Left lung (tissue), 4 donors: ENCODE measurements at regions not wholly inside any gene's neighbourhood (a gene's known extent, or its start where the extent isn't known, plus 50 kb on each side); places are given as distances from the start of the nearest gene placed in this dataset.

Experiments used
- ATAC-seq: fragments of 200-7000 bp; cut with Tn5 transposase; one replicate; pipeline ENCODE4 v1.9.1; 2020; ENCODE audit warnings: moderate library complexity
- DNase-seq, 4 donors: peaks; one replicate each; pipeline ENCODE4 v3.0.0-alpha.2; 2013 to 2020
- H3K27ac ChIP-seq, 2 donors: fragments of 200-600 bp; sonication (generic) in 1 of 2; one replicate each; pipeline versions ENCODE4 v1.5.0 to v1.8.0; 2020 to 2021
- H3K27me3 ChIP-seq, 2 donors: fragments of 200-600 bp; sonication (generic) in 1 of 2; one replicate each; pipeline versions ENCODE4 v1.5.0 to v1.8.0; 2020 to 2021
- H3K36me3 ChIP-seq, 2 donors: fragments of 200-600 bp; sonication (generic) in 1 of 2; one replicate each; pipeline versions ENCODE4 v1.5.0 to v1.8.0; 2020 to 2021
- H3K4me1 ChIP-seq, 2 donors: fragments of 200-600 bp; one replicate each; pipeline ENCODE4 v1.8.0; 2021
- H3K4me3 ChIP-seq, 2 donors: fragments of 200-600 bp; sonication (generic) in 1 of 2; one replicate each; pipeline versions ENCODE4 v1.5.0 to v1.8.0; 2020 to 2021; ENCODE audit warnings: mild to moderate bottlenecking in 1 of 2
- H3K9me3 ChIP-seq, 2 donors: fragments of 200-600 bp; sonication (generic) in 1 of 2; one replicate each; pipeline versions ENCODE4 v1.5.0 to v1.8.0; 2020 to 2021
- intact Hi-C, 2 donors: fragments of 100-400 bp; cut with DNase I; formaldehyde crosslinking; loops; one replicate each; pipeline versions ENCODE4 v1.11.2 to v1.14.2; 2022
- TF ChIP-seq, protein P1 (sequence below), 2 donors: fragments of 200-600 bp; sonication (generic) in 1 of 2; IDR thresholded peaks; one replicate each; pipeline versions ENCODE4 v1.5.0 to v1.8.0; 2021; ENCODE audit warnings: antibody characterized with exemption in 2 of 2
- donor health status: DM: no; HTN: yes; CAD: no.
- donor health status: DM: no; HTN: no; CAD: no.

DNA sequence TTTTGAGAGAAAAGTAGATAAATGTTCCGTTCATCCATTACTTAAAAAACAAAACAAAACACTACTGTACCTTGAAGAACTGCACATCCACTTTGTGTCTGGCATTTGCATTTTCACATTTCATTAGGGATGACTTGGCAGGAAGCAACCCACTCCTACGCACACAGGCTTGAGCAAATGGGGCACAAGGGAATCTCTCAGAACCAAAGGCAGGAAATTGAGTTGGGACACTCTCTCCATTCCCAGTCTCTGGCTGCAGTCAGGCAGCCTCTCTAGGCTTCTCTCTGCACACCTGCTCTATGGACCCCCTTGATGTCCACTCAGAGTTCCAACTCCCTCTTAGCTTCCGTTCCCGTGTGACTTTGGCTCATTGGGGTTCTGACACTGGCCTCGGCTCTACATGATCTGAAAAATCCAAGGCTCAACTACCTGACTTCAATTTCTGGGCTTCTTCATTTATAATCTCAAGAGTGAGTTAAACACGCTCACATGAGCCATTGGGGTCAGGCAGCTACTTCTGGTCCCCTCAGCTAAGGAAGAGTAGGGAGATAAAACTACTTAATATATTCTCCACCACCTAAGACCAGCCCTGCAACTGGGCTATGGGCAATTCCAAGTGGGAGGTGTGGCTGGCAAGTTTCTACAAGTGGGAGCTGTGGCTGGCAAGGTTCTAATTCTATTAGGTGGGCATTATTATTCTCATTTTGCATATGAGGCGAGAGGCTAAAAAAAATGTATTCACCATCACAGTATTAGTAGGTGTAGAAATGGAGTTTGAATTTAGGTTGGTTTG lies 251.9 kb downstream of the SOD2 start:
- TF ChIP-seq, protein P1, sequence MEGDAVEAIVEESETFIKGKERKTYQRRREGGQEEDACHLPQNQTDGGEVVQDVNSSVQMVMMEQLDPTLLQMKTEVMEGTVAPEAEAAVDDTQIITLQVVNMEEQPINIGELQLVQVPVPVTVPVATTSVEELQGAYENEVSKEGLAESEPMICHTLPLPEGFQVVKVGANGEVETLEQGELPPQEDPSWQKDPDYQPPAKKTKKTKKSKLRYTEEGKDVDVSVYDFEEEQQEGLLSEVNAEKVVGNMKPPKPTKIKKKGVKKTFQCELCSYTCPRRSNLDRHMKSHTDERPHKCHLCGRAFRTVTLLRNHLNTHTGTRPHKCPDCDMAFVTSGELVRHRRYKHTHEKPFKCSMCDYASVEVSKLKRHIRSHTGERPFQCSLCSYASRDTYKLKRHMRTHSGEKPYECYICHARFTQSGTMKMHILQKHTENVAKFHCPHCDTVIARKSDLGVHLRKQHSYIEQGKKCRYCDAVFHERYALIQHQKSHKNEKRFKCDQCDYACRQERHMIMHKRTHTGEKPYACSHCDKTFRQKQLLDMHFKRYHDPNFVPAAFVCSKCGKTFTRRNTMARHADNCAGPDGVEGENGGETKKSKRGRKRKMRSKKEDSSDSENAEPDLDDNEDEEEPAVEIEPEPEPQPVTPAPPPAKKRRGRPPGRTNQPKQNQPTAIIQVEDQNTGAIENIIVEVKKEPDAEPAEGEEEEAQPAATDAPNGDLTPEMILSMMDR (IDR thresholded peaks at IDR 0.05): no peak
- Histone ChIP-seq H3K4me1 (no peaks in the 10 kb centered on the region), H3K9me3 (no peaks in the 10 kb centered on the region), H3K27ac (no peak overlapping the region), H3K27me3 (peaks cover 0 to 6% of the 10 kb centered on the region in 2 donors), H3K36me3 (no peaks in the 10 kb centered on the region), H3K4me3 (no peak overlapping the region)
- DNase-seq (no peak), ATAC-seq (no peak)
- intact Hi-C loops: no loop called here

DNA sequence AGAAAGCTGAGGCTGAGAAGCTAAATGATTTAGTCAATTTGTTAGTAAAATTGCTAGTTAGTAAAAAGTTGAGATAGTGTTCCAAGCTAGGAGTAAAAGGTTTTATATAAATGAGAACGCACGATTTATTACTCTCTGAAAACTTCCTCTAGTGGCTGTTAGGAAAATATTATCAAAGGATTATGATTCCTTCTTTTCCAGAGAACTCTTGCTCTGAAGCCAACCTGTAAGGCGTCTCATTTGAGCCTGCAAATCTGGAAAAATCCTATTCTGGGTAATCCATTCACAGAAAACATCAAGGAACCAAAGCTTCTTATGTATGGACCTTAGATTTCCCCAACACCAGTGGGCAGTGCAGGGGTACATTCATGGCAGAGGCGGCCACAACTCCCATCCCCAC lies 252.7 kb downstream of the SOD2 start:
- TF ChIP-seq, protein P1 (IDR thresholded peaks at IDR 0.05): no peak
- H3K4me3 ChIP-seq: no peak overlapping the region
- H3K4me1 ChIP-seq: no peaks in the 10 kb centered on the region
- no peak for ATAC-seq
- H3K27ac ChIP-seq: no peak overlapping the region
- H3K9me3 ChIP-seq: peaks cover 0 to 1% of the 10 kb centered on the region in 2 donors
- intact Hi-C loops: no loop called here
- H3K36me3 ChIP-seq: no peaks in the 10 kb centered on the region
- H3K27me3 ChIP-seq: peaks cover 0 to 7% of the 10 kb centered on the region in 2 donors
- DNase-seq: no peak

DNA sequence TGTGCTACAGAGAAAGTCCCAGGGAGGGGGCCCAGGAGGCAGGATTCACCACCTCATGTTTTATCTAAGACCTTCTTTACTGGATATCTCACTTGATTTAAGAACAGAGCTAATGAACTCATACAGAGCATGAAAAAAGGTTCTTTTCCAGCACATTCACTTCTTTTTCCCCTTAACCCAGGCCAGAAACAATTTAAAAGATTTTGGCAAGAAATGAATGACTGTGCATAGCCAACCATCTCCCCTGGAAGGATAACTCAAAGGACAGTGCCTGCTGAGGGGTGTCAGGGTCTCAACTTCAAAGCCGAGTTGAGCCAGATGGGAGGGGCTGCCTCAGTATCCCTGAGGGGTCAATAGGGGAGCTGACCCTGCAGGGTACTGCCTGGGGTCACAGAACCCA lies 253.4 kb downstream of the SOD2 start:
- TF ChIP-seq, protein P1 (IDR thresholded peaks at IDR 0.05): no peak
- no peak for DNase-seq

DNA sequence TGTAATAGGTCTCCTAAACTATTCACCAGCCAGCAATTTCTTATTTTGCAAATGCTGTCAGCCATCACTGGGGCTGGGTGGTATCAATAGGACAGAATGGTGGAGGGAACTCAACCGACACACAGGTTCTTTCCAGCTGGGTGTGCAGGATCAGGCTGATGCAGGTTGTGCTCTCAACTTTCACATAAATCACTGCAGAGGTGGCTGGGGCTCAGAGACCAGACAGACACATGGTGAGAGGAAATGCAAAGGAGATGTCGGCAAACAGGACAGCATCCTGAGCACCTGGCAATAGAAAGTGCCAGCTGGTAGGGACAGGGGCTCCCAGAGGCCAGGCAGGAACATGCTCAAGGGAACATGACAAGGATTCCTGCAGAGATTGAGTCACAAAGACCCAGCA lies 254.9 kb downstream of the SOD2 start:
- H3K4me3 ChIP-seq: no peak overlapping the region
- no peak for ATAC-seq
- no peak overlapping the region for H3K27ac ChIP-seq
- intact Hi-C loops: no loop called here
- no peak for DNase-seq
- TF ChIP-seq, protein P1 (IDR thresholded peaks at IDR 0.05): no peak
- H3K36me3 ChIP-seq: no peaks in the 10 kb centered on the region
- H3K4me1 ChIP-seq: no peaks in the 10 kb centered on the region
- peaks cover 0 to 23% of the 10 kb centered on the region in 2 donors for H3K9me3 ChIP-seq
- H3K27me3 ChIP-seq: peaks cover 0 to 6% of the 10 kb centered on the region in 2 donors

More for the DNA sequence above, 253.4 kb downstream of the SOD2 start:
- Histone ChIP-seq H3K9me3 (peaks cover 0 to 7% of the 10 kb centered on the region in 2 donors), H3K27me3 (peaks cover 0 to 6% of the 10 kb centered on the region in 2 donors), H3K27ac (no peak overlapping the region), H3K4me3 (no peak overlapping the region), H3K36me3 (no peaks in the 10 kb centered on the region), H3K4me1 (no peaks in the 10 kb centered on the region)
- ATAC-seq: no peak
- intact Hi-C loops: no loop called here

DNA sequence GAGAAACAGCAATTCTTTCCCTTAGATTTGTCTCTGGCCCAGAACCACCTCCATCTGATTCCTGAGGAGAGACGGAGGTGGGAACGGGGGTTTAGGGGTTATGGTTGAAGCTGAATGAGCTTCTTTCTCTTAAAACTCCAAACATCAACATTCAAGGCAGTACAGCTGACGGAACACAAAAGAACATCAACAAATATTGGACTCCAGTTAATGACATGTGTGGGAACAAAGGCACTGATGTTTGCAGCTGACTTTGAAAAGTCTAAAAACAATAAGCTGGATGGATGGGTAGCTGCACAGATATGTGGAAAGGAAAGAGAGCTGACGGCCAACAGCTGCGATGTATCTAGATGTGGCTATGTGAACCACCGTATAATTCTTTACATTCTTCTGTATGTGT lies 256.5 kb downstream of the SOD2 start:
- intact Hi-C loops: no loop called here
- ATAC-seq (no peak), DNase-seq (no peak)
- Histone ChIP-seq H3K4me3 (no peak overlapping the region), H3K36me3 (no peaks in the 10 kb centered on the region), H3K27ac (no peak overlapping the region), H3K9me3 (peaks cover 0 to 37% of the 10 kb centered on the region in 2 donors), H3K4me1 (no peaks in the 10 kb centered on the region), H3K27me3 (peaks cover 0 to 6% of the 10 kb centered on the region in 2 donors)
- TF ChIP-seq, protein P1 (IDR thresholded peaks at IDR 0.05): no peak
